ENCODE measurements at regions not wholly inside any gene's neighbourhood (a gene's known extent, or its start where the extent isn't known, plus 50 kb on each side); places are given as distances from the start of the nearest gene placed in this dataset.

DNA sequence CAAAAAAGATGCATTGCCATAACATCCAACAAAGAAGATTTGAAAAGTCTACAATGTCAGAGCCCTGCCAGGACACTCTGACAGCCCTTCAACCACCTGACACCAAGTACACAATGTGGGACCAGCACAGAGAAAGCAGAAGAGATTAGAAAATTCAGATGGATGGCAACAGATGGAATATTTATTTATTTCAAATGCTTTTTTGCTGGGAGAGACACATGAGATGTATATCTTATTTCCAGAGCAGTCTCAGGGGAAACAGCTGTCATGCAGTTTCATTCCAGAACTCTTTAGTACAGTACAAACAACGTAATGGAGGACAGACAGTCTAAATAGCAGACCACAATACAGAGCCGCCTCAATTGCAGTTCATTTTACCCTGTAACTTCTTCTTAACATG is 110.1 kb downstream of the MAIP1 start:
- no peak overlapping the region for H3K4me3 ChIP-seq
- TF ChIP-seq CTCF (IDR thresholded peaks at IDR 0.05; ENCODE audit: low read depth, low read length): no peak
- H3K27me3 ChIP-seq: no peaks in the 10 kb centered on the region
- H3K9me3 ChIP-seq (ENCODE audit: low read depth): no peaks in the 10 kb centered on the region
- no peak for DNase-seq (ENCODE audit: low read depth in 1 of 2, low spot score in 1 of 2)
- no peaks in the 10 kb centered on the region for H3K4me1 ChIP-seq (ENCODE audit: low read depth)
- H3K27ac ChIP-seq: no peak overlapping the region
- no peaks in the 10 kb centered on the region for H3K36me3 ChIP-seq

- H3K27me3 ChIP-seq: no peaks in the 10 kb centered on the region
- no peaks in the 10 kb centered on the region for H3K36me3 ChIP-seq
- H3K27ac ChIP-seq: no peak overlapping the region
- no peaks in the 10 kb centered on the region for H3K9me3 ChIP-seq (ENCODE audit: low read depth)
- no peak for TF ChIP-seq CTCF (IDR thresholded peaks at IDR 0.05; ENCODE audit: low read depth, low read length)
- H3K4me1 ChIP-seq (ENCODE audit: low read depth): no peaks in the 10 kb centered on the region
- DNase-seq (ENCODE audit: low read depth in 1 of 2, low spot score in 1 of 2): no peak
- H3K4me3 ChIP-seq: no peak overlapping the region
Observed at GRCh38 chr2:200066417-200066816, 111.0 kb downstream of the MAIP1 start.

- H3K4me3 ChIP-seq: no peak overlapping the region
- no peaks in the 10 kb centered on the region for H3K36me3 ChIP-seq
- no peaks in the 10 kb centered on the region for H3K9me3 ChIP-seq (ENCODE audit: low read depth)
- TF ChIP-seq CTCF (IDR thresholded peaks at IDR 0.05; ENCODE audit: low read depth, low read length): no peak
- no peaks in the 10 kb centered on the region for H3K27me3 ChIP-seq
- no peak overlapping the region for H3K27ac ChIP-seq
- H3K4me1 ChIP-seq (ENCODE audit: low read depth): no peaks in the 10 kb centered on the region
- DNase-seq (ENCODE audit: low read depth in 1 of 2, low spot score in 1 of 2): no peak
Observed at GRCh38 chr2:200068642-200069041, 113.3 kb downstream of the MAIP1 start.

GRCh38 chr2:200077210-200077650 is 121.8 kb downstream of the MAIP1 start:
- Histone ChIP-seq H3K36me3 (no peaks in the 10 kb centered on the region), H3K27ac (peak overlapping the region; percentile 15), H3K4me1 (ENCODE audit: low read depth) (no peaks in the 10 kb centered on the region), H3K27me3 (no peaks in the 10 kb centered on the region), H3K4me3 (no peak overlapping the region), H3K9me3 (ENCODE audit: low read depth) (no peaks in the 10 kb centered on the region)
- no peak for TF ChIP-seq CTCF (IDR thresholded peaks at IDR 0.05; ENCODE audit: low read depth, low read length)
- DNase-seq (ENCODE audit: low read depth in 1 of 2, low spot score in 1 of 2): peak in 1 of 2 donors; percentile 69

GRCh38 chr2:200077838-200078237 is 122.5 kb downstream of the MAIP1 start:
- H3K27ac ChIP-seq: no peak overlapping the region
- H3K4me1 ChIP-seq (ENCODE audit: low read depth): no peaks in the 10 kb centered on the region
- no peak for DNase-seq (ENCODE audit: low read depth in 1 of 2, low spot score in 1 of 2)
- H3K9me3 ChIP-seq (ENCODE audit: low read depth): no peaks in the 10 kb centered on the region
- no peaks in the 10 kb centered on the region for H3K27me3 ChIP-seq
- no peaks in the 10 kb centered on the region for H3K36me3 ChIP-seq
- no peak overlapping the region for H3K4me3 ChIP-seq
- TF ChIP-seq CTCF (IDR thresholded peaks at IDR 0.05; ENCODE audit: low read depth, low read length): no peak

GRCh38 chr2:200079356-200079755 is 124.0 kb downstream of the MAIP1 start:
- Histone ChIP-seq H3K27ac (no peak overlapping the region), H3K9me3 (ENCODE audit: low read depth) (no peaks in the 10 kb centered on the region), H3K4me1 (ENCODE audit: low read depth) (no peaks in the 10 kb centered on the region), H3K36me3 (no peaks in the 10 kb centered on the region), H3K27me3 (no peaks in the 10 kb centered on the region), H3K4me3 (no peak overlapping the region)
- DNase-seq (ENCODE audit: low read depth in 1 of 2, low spot score in 1 of 2): no peak
- no peak for TF ChIP-seq CTCF (IDR thresholded peaks at IDR 0.05; ENCODE audit: low read depth, low read length)
